T-cell (primary cell): ENCODE measurements at regions not wholly inside any gene's neighbourhood (a gene's known extent, or its start where the extent isn't known, plus 50 kb on each side); places are given as distances from the start of the nearest gene placed in this dataset.

Experiments
- ATAC-seq, 4 experiments: fragments of 200-7000 bp in 3 of 4; fragments of 150-1000 bp in 1 of 4; cut with Tn5 transposase; replicated peaks in 1 of 4; 1 replicate in 3 of 4; 2 replicates in 1 of 4; pipeline ENCODE4 v1.10.0; 2021; ENCODE audit warnings: moderate library complexity in 3 of 4, mild to moderate bottlenecking in 2 of 4, moderate number of reproducible peaks in 1 of 4
- CTCF ChIA-PET, 2 donors: fragments of 300-600 bp; sonication (Branson Sonifier 250); formaldehyde crosslinking; loops; one replicate each; lab custom pipeline; 2022; ENCODE audit warnings: antibody characterized with exemption in 2 of 2; lab: Charles Lee
- POLR2A ChIA-PET, 2 donors: fragments of 300-600 bp; sonication (Branson Sonifier 250); formaldehyde crosslinking; loops; one replicate each; lab custom pipeline; 2022; ENCODE audit warnings: antibody characterized with exemption in 2 of 2; lab: Charles Lee
- DNase-seq, 35 experiments: peaks; one replicate each; pipeline versions ENCODE4 v3.0.0 to v3.0.0-alpha.2; 2013 to 2023
- H3K27ac ChIP-seq: one replicate; pipeline ENCODE4 v1.5.1; 2013; ENCODE audit warnings: low read length
- H3K27me3 ChIP-seq, 2 experiments: replicated peaks in 1 of 2; 1 replicate in 1 of 2; 2 replicates in 1 of 2; pipeline versions ENCODE4 v1.6.1 to v1.7.0; 2013; ENCODE audit warnings: low read length in 1 of 2, mixed read lengths in 1 of 2; ENCODE audit not compliant: control insufficient read depth in 2 of 2, insufficient read depth in 2 of 2; ENCODE audit errors: extremely low read depth in 1 of 2
- H3K36me3 ChIP-seq, 2 donors: 1 replicate in 1 of 2; 2 replicates in 1 of 2; pipeline versions ENCODE4 v1.6.1 to v1.7.0; 2013; ENCODE audit warnings: low read length in 1 of 2; ENCODE audit not compliant: control insufficient read depth in 2 of 2, insufficient read depth in 1 of 2; ENCODE audit errors: extremely low read depth in 1 of 2
- H3K4me1 ChIP-seq, 2 experiments: 1 replicate in 1 of 2; 2 replicates in 1 of 2; pipeline versions ENCODE4 v1.6.1 to v1.7.0; 2013; ENCODE audit warnings: low read length in 2 of 2, mixed read lengths in 1 of 2; ENCODE audit not compliant: insufficient read depth in 2 of 2, control insufficient read depth in 1 of 2; ENCODE audit errors: extremely low read depth in 1 of 2
- H3K4me3 ChIP-seq, 2 donors: 1 replicate in 1 of 2; 2 replicates in 1 of 2; pipeline versions ENCODE4 v1.5.1 to v1.7.0; 2013; ENCODE audit warnings: mild to moderate bottlenecking in 2 of 2, low read length in 1 of 2, moderate library complexity in 1 of 2; ENCODE audit not compliant: control insufficient read depth in 1 of 2; ENCODE audit errors: extremely low read depth in 1 of 2
- H3K9me3 ChIP-seq: 2 replicates; pipeline ENCODE4 v1.7.0; 2013
- H3K27ac Mint-ChIP-seq, 2 donors: one replicate each; pipeline ENCODE4 v1.8.0; 2020 to 2021; ENCODE audit warnings: mild to moderate bottlenecking in 2 of 2, mixed read lengths in 2 of 2
- H3K27me3 Mint-ChIP-seq, 2 donors: one replicate each; pipeline ENCODE4 v1.8.0; 2021 to 2022; ENCODE audit warnings: mixed read lengths in 2 of 2
- H3K36me3 Mint-ChIP-seq: one replicate; pipeline ENCODE4 v1.8.0; 2021; ENCODE audit warnings: mixed read lengths
- H3K4me1 Mint-ChIP-seq, 3 donors: one replicate each; pipeline ENCODE4 v1.8.0; 2020 to 2022; ENCODE audit warnings: mixed read lengths in 3 of 3, mild to moderate bottlenecking in 1 of 3
- H3K4me3 Mint-ChIP-seq, 3 donors: one replicate each; pipeline ENCODE4 v1.8.0; 2020 to 2022; ENCODE audit warnings: mild to moderate bottlenecking in 3 of 3, mixed read lengths in 3 of 3, moderate library complexity in 3 of 3
- H3K9me3 Mint-ChIP-seq, 3 donors: one replicate each; pipeline ENCODE4 v1.8.0; 2020 to 2022; ENCODE audit warnings: mixed read lengths in 3 of 3
- WGBS: methylation state at CpG from one replicate; pipeline ENCODE4 v1.1.5; 2013; ENCODE audit warnings: missing lambda C conversion rate; ENCODE audit not compliant: insufficient coverage; 5-methylcytosine and 5-hydroxymethylcytosine counted together

DNA sequence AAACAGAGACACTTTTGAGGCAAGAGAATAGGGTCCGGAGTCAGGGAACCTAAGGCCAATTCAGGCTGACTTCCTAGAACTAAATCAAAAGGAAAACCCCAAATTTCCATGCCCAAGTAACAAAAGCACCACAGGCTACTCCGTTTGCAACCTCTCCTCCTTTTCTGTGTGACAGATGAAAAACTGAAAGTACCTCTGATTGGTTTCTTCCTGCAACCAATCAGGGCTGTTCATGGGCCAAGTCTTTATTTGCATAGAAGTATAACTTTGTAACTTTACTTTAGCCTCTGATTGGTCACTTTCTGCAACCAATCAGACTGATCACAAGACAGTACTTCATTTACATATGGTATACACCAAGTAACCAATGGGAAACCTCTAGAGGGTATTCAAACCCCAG, 239.9 kb upstream of the KCND2 start:
- Histone ChIP-seq H3K9me3 (no peaks in the 10 kb centered on the region), H3K4me1 (no peaks in the 10 kb centered on the region), H3K27me3 (no peaks in the 10 kb centered on the region), H3K36me3 (no peaks in the 10 kb centered on the region), H3K4me3 (no peak overlapping the region), H3K27ac (no peak overlapping the region)
- Mint-ChIP-seq H3K4me3 (no peak overlapping the region), H3K4me1 (no peaks in the 10 kb centered on the region), H3K27me3 (no peaks in the 10 kb centered on the region), H3K27ac (no peak overlapping the region), H3K36me3 (no peaks in the 10 kb centered on the region), H3K9me3 (peaks cover 10 to 29% (median 11%) of the 10 kb centered on the region in 3 donors)
- ChIA-PET CTCF (no interaction called here), POLR2A (no interaction called here)
- ATAC-seq (no peak), DNase-seq (no peak)
- WGBS = no CpG with 5 or more reads among the region's 2 CpGs

DNA sequence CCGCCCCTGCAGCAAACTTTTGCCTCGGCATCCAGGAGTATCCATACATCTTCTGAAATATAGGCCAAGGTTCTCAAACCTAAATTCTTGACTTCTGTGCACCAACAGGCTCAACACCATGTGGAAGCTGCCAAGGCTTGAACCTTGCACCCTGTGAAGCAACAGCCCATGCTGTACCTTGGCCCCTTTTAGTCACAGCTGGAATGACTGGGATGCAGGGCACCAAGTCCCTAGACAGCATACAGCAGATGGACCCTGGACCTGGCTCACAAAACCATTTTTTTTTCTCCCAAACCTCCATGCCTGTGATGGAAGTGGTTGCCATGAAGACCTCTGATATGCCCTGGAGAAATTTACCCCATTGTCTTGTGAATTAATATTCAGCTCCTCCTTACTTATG, 233.8 kb upstream of the KCND2 start:
- no peak overlapping the region for H3K27ac Mint-ChIP-seq
- ATAC-seq (no peak), DNase-seq (no peak)
- H3K4me3 ChIP-seq = no peak overlapping the region
- no peaks in the 10 kb centered on the region for H3K36me3 ChIP-seq
- WGBS = 100% methylated on average over 1 of the region's 2 CpGs
- H3K27me3 ChIP-seq = no peaks in the 10 kb centered on the region
- peaks cover 20 to 38% (median 33%) of the 10 kb centered on the region in 3 donors for H3K9me3 Mint-ChIP-seq
- H3K27ac ChIP-seq = no peak overlapping the region
- CTCF ChIA-PET = no interaction called here
- H3K27me3 Mint-ChIP-seq = no peaks in the 10 kb centered on the region
- no peaks in the 10 kb centered on the region for H3K4me1 ChIP-seq
- H3K36me3 Mint-ChIP-seq = no peaks in the 10 kb centered on the region
- no peaks in the 10 kb centered on the region for H3K9me3 ChIP-seq
- no peak overlapping the region for H3K4me3 Mint-ChIP-seq
- no peaks in the 10 kb centered on the region for H3K4me1 Mint-ChIP-seq
- POLR2A ChIA-PET = no interaction called here

DNA sequence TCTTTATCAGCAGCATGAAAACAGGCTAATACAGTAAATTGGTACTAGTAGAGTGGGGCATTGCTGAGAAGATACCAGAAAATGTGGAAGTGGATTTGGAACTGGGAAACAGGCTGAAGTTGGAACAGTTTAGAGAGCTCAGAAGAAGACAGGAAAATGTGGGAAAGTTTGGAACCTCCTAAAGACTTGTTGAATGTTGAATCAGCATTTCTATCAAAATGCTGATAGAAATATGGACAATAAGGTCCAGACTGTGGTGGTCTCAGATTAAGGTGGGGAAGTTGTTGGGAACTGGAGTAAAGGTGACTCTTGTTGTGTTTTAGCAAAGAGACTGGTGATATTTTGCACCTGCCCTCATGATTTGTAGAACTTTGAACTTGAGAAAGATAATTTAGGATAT, 231.2 kb upstream of the KCND2 start:
- Mint-ChIP-seq H3K36me3 (no peaks in the 10 kb centered on the region), H3K9me3 (peaks cover 21 to 33% (median 29%) of the 10 kb centered on the region in 3 donors), H3K27ac (no peak overlapping the region), H3K4me1 (no peaks in the 10 kb centered on the region), H3K4me3 (no peak overlapping the region), H3K27me3 (no peaks in the 10 kb centered on the region)
- no peak overlapping the region for H3K4me3 ChIP-seq
- ATAC-seq (no peak), DNase-seq (no peak)
- H3K27me3 ChIP-seq = no peaks in the 10 kb centered on the region
- CTCF ChIA-PET = no interaction called here
- no peaks in the 10 kb centered on the region for H3K36me3 ChIP-seq
- POLR2A ChIA-PET = no interaction called here
- no peak overlapping the region for H3K27ac ChIP-seq
- H3K9me3 ChIP-seq = no peaks in the 10 kb centered on the region
- no peaks in the 10 kb centered on the region for H3K4me1 ChIP-seq

DNA sequence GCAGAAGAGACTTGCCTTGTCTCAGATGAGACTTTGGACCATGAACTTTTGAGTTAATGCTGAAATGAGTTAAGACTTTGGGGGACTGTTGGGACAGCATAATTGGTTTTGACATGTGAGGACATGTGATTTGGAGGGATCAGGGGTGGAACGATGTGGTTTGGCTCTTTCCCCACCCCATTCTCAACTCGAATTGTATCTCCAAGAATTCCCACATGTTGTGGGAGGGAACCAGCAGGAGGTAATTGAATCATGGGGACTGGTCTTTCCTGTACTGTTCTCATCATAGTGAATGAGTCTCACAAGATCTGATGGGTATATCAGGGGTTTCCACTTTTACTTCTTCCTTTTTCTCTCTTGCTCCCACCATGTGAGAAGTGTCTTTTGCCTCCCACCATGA, 229.7 kb upstream of the KCND2 start:
- POLR2A ChIA-PET = no interaction called here
- WGBS = no CpG with 5 or more reads among the region's 2 CpGs
- no peak overlapping the region for H3K27ac Mint-ChIP-seq

DNA sequence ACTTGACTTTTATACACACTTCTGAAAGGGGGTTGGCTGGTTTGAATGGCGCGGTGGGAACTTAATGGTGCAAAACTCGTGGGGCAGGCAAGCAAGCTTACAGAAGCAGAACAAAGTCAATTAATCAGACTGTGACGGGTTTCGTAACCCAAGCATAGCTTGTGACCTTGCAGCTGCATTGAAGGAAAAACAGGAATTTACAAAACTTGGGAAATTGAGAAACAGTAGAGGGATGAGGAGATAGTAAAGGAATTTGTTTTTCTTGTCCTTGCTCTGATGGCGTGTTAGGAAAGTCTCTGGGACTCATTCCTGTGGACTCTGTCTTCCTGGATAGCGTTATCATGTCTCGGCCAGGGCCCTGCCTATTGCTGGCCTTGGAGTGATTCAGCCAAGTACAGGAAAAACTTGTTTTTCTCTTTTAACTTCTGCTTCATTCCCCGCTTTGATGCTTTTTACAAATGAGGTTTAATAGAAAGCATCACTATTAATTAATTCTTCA, 220.0 kb upstream of the KCND2 start:
- ATAC-seq (no peak), DNase-seq (no peak)
- ChIA-PET CTCF (no interaction called here), POLR2A (no interaction called here)
- Mint-ChIP-seq H3K36me3 (no peaks in the 10 kb centered on the region), H3K4me3 (no peak overlapping the region), H3K4me1 (no peaks in the 10 kb centered on the region), H3K9me3 (peaks cover 2 to 6% (median 3%) of the 10 kb centered on the region in 3 donors), H3K27me3 (no peaks in the 10 kb centered on the region), H3K27ac (no peak overlapping the region)
- H3K27ac ChIP-seq = no peak overlapping the region
- WGBS = 64% methylated on average over 6 of the region's 9 CpGs
- no peaks in the 10 kb centered on the region for H3K36me3 ChIP-seq
- no peak overlapping the region for H3K4me3 ChIP-seq
- peaks cover 2% of the 10 kb centered on the region for H3K9me3 ChIP-seq
- H3K4me1 ChIP-seq = no peaks in the 10 kb centered on the region
- no peaks in the 10 kb centered on the region for H3K27me3 ChIP-seq

More for the DNA sequence above, 229.7 kb upstream of the KCND2 start:
- Histone ChIP-seq H3K9me3 (no peaks in the 10 kb centered on the region), H3K27ac (no peak overlapping the region), H3K27me3 (no peaks in the 10 kb centered on the region), H3K4me3 (no peak overlapping the region), H3K4me1 (no peaks in the 10 kb centered on the region), H3K36me3 (no peaks in the 10 kb centered on the region)
- no peak for ATAC-seq
- Mint-ChIP-seq H3K9me3 (peaks cover 18 to 22% (median 19%) of the 10 kb centered on the region in 3 donors), H3K4me1 (no peaks in the 10 kb centered on the region), H3K4me3 (no peak overlapping the region), H3K36me3 (no peaks in the 10 kb centered on the region), H3K27me3 (no peaks in the 10 kb centered on the region)
- DNase-seq = no peak
- CTCF ChIA-PET = no interaction called here

DNA sequence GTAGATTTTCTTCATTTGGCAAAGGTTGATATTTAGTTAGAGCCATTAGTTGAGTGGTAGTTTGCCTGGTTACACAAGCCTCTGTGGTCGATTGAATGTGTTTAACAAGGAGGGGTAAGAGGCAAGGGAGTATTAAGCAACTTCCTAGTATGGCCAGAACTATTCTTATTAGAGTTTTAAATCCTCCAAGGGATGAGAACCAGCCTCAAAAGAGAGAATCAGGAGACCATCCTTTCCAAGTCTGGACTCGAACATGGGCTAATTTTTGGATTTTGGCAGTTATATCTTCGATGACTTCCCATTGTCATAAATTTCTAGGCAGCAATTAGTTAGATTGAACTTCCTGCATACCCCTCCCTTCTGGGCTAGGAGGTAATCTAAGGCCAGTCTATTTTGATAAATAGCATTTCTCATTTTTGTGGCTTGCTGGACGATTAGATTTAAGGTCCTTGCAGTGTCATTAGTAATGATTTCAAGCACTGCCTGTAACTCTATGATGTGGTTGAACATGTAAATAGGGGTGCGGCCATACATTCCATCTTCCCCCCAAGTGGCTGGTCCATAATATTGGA, 219.5 kb upstream of the KCND2 start:
- POLR2A ChIA-PET = no interaction called here
- no peak for ATAC-seq
- no peak overlapping the region for H3K27ac Mint-ChIP-seq
- no peaks in the 10 kb centered on the region for H3K27me3 Mint-ChIP-seq
- no peaks in the 10 kb centered on the region for H3K36me3 Mint-ChIP-seq
- H3K9me3 Mint-ChIP-seq = peaks cover 2 to 6% (median 3%) of the 10 kb centered on the region in 3 donors
- Histone ChIP-seq H3K27ac (no peak overlapping the region), H3K9me3 (peaks cover 2% of the 10 kb centered on the region), H3K4me3 (no peak overlapping the region), H3K27me3 (no peaks in the 10 kb centered on the region), H3K36me3 (no peaks in the 10 kb centered on the region), H3K4me1 (no peaks in the 10 kb centered on the region)
- CTCF ChIA-PET = no interaction called here
- no peak overlapping the region for H3K4me3 Mint-ChIP-seq
- DNase-seq = no peak
- 50% methylated on average over 1 of the region's 5 CpGs for WGBS
- H3K4me1 Mint-ChIP-seq = no peaks in the 10 kb centered on the region
